Mammary epithelial cell (primary cell): ENCODE measurements at regions not wholly inside any gene's neighbourhood (a gene's known extent, or its start where the extent isn't known, plus 50 kb on each side); places are given as distances from the start of the nearest gene placed in this dataset.

Source experiments
- EZH2 ChIP-seq: IDR thresholded peaks from 2 replicates; pipeline ENCODE4 v1.6.1; 2012; ENCODE audit warnings: low read length, inconsistent platforms, borderline replicate concordance
- TF ChIP-seq, protein P1 (sequence below), 2 donors: IDR thresholded peaks in 1 of 2; conservative IDR thresholded peaks in 1 of 2; 2 replicates each; pipeline ENCODE4 v1.5.1; 2011 to 2012; ENCODE audit warnings: inconsistent platforms in 2 of 2, low read length in 2 of 2, mild to moderate bottlenecking in 2 of 2, control low read depth in 1 of 2, low read depth in 1 of 2; ENCODE audit not compliant: insufficient read depth in 1 of 2; ENCODE audit errors: extremely low read depth in 1 of 2

DNA sequence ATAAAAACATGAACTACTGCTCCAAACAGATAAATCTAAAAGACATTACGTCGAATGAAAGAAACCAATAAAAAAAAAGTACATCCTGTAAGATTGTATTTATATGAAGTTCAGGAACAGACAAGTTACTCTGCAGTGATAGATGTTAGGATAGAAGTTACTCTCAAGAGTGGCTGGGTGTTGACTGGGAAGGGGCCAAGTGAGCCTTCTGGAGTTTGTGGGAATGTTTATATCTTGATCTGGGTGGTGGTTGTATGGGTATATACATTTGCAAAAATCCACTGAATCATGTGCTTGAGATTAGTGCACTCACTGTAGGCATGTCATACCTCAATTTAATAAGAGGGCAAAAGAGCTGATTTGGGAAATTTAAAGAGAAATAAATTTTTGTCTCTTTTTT lies 485.8 kb downstream of the ARHGEF28 start:
- TF ChIP-seq, protein P1, sequence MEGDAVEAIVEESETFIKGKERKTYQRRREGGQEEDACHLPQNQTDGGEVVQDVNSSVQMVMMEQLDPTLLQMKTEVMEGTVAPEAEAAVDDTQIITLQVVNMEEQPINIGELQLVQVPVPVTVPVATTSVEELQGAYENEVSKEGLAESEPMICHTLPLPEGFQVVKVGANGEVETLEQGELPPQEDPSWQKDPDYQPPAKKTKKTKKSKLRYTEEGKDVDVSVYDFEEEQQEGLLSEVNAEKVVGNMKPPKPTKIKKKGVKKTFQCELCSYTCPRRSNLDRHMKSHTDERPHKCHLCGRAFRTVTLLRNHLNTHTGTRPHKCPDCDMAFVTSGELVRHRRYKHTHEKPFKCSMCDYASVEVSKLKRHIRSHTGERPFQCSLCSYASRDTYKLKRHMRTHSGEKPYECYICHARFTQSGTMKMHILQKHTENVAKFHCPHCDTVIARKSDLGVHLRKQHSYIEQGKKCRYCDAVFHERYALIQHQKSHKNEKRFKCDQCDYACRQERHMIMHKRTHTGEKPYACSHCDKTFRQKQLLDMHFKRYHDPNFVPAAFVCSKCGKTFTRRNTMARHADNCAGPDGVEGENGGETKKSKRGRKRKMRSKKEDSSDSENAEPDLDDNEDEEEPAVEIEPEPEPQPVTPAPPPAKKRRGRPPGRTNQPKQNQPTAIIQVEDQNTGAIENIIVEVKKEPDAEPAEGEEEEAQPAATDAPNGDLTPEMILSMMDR (conservative IDR thresholded peaks at IDR 0.05 in 1 of 2, IDR thresholded peaks at IDR 0.05 in 1 of 2; ENCODE audit: extremely low read depth in 1 of 2, insufficient read depth in 1 of 2, low read depth in 1 of 2, low read length in 2 of 2): no peak
- no peak for TF ChIP-seq EZH2
